IMR-90 (cell line): ENCODE measurements at regions not wholly inside any gene's neighbourhood (a gene's known extent, or its start where the extent isn't known, plus 50 kb on each side); places are given as distances from the start of the nearest gene placed in this dataset.
"Not testable (repeated sequence)": the region's sequence is repeated elsewhere in the genome, so short reads cannot be mapped to it uniquely, and the experiment has no call there.

ENCODE experiments used
- ATAC-seq: fragments of 200-7000 bp; cut with Tn5 transposase; 2 replicates; pipeline ENCODE4 v1.9.1; 2020; ENCODE audit warnings: low read depth, mild to moderate bottlenecking, moderate library complexity
- BruUV-seq: library from RNA; stranded (reverse); fragments of 400-500 nt; replicated peaks from 2 replicates; lab custom pipeline; 2021; lab: Mats Ljungman, UMichigan
- CTCF ChIA-PET: fragments of 300-600 bp; formaldehyde crosslinking; extraction: SDS; loops from one replicate; lab custom pipeline; 2021; ENCODE audit warnings: antibody characterized with exemption; lab: Yijun Ruan, JAX
- POLR2A ChIA-PET: fragments of 300-600 bp; sonication (Branson Sonifier 250); formaldehyde crosslinking; loops from one replicate; lab custom pipeline; 2022; ENCODE audit warnings: antibody characterized with exemption; ENCODE audit not compliant: unreplicated experiment; lab: Charles Lee
- DNase-seq: peaks from one replicate; pipeline ENCODE4 v3.0.0; 2013
- H2AFZ ChIP-seq: replicated peaks from 2 replicates; pipeline ENCODE3; 2013; ENCODE audit warnings: low read length, mild to moderate bottlenecking; ENCODE audit not compliant: poor library complexity
- H2AK5ac ChIP-seq: 2 replicates; pipeline ENCODE4 v1.6.1; 2013; ENCODE audit warnings: low read depth, low read length, inconsistent platforms
- H2AK9ac ChIP-seq: replicated peaks from 2 replicates; pipeline ENCODE3; 2013; ENCODE audit warnings: mild to moderate bottlenecking, low read depth, low read length, moderate library complexity; ENCODE audit not compliant: poor library complexity
- H2BK120ac ChIP-seq: 2 replicates; pipeline ENCODE4 v1.6.1; 2013; ENCODE audit warnings: low read depth, low read length, inconsistent platforms
- H2BK15ac ChIP-seq: 3 replicates; pipeline ENCODE4 v1.6.1; 2013; ENCODE audit warnings: low read depth, low read length, inconsistent platforms
- H2BK20ac ChIP-seq: 2 replicates; pipeline ENCODE4 v1.6.1; 2013; ENCODE audit warnings: low read depth, mild to moderate bottlenecking, inconsistent platforms, low read length, moderate library complexity
- H2BK5ac ChIP-seq: 2 replicates; pipeline ENCODE4 v1.6.1; 2013; ENCODE audit warnings: mild to moderate bottlenecking, low read depth, low read length, inconsistent platforms; ENCODE audit not compliant: poor library complexity, severe bottlenecking
- H3K14ac ChIP-seq: replicated peaks from 2 replicates; pipeline ENCODE4 v1.6.1; 2013; ENCODE audit warnings: low read depth, low read length, inconsistent platforms
- H3K18ac ChIP-seq: 2 replicates; pipeline ENCODE4 v1.6.1; 2013; ENCODE audit warnings: low read depth, low read length, control low read depth
- H3K23ac ChIP-seq: 2 replicates; pipeline ENCODE4 v1.6.1; 2013; ENCODE audit warnings: low read depth, low read length, inconsistent platforms
- H3K27ac ChIP-seq: 2 replicates; pipeline ENCODE4 v1.5.1; 2013; ENCODE audit warnings: mild to moderate bottlenecking, control low read depth, low read length; ENCODE audit not compliant: insufficient read depth
- H3K27me3 ChIP-seq: 2 replicates; pipeline ENCODE4 v1.6.1; 2013; ENCODE audit warnings: low read length; ENCODE audit not compliant: control insufficient read depth, insufficient read depth
- H3K36me3 ChIP-seq: 2 replicates; pipeline ENCODE4 v1.6.1; 2013; ENCODE audit warnings: low read length, mixed read lengths; ENCODE audit not compliant: control insufficient read depth, insufficient read depth
- H3K4ac ChIP-seq: 2 replicates; pipeline ENCODE4 v1.6.1; 2013; ENCODE audit warnings: low read depth, low read length, inconsistent platforms
- H3K4me1 ChIP-seq: 2 replicates; pipeline ENCODE4 v1.6.1; 2013; ENCODE audit warnings: low read length, mixed read lengths; ENCODE audit not compliant: control insufficient read depth, insufficient read depth
- H3K4me2 ChIP-seq: 2 replicates; pipeline ENCODE4 v1.6.1; 2013; ENCODE audit warnings: low read depth, mild to moderate bottlenecking, control low read depth, low read length, moderate library complexity
- H3K4me3 ChIP-seq: 2 replicates; pipeline ENCODE4 v1.5.1; 2013; ENCODE audit warnings: low read depth, mild to moderate bottlenecking, control low read depth, low read length, moderate library complexity; ENCODE audit not compliant: insufficient read depth
- H3K56ac ChIP-seq: 2 replicates; pipeline ENCODE4 v1.6.1; 2013; ENCODE audit warnings: low read length, inconsistent platforms; ENCODE audit not compliant: insufficient read depth; ENCODE audit errors: extremely low read depth
- H3K79me1 ChIP-seq, 2 experiments: 2 replicates each; pipeline ENCODE4 v1.6.1; 2013; ENCODE audit warnings: low read length in 2 of 2, inconsistent platforms in 1 of 2, low read depth in 1 of 2
- H3K9ac ChIP-seq: 2 replicates; pipeline ENCODE4 v1.6.1; 2013; ENCODE audit warnings: low read depth, low read length, control low read depth
- H3K9me1 ChIP-seq: 2 replicates; pipeline ENCODE4 v1.6.1; 2013; ENCODE audit warnings: low read length, inconsistent platforms; ENCODE audit not compliant: insufficient read depth
- H3K9me3 ChIP-seq: 2 replicates; pipeline ENCODE4 v1.6.1; 2013; ENCODE audit warnings: low read length; ENCODE audit not compliant: control insufficient read depth, insufficient read depth
- H4K20me1 ChIP-seq: 2 replicates; pipeline ENCODE4 v1.6.1; 2013; ENCODE audit warnings: low read length, inconsistent platforms; ENCODE audit not compliant: insufficient read depth
- H4K5ac ChIP-seq: 2 replicates; pipeline ENCODE4 v1.6.1; 2013; ENCODE audit warnings: mild to moderate bottlenecking, low read depth, low read length, control low read depth
- H4K8ac ChIP-seq, 2 experiments: 2 replicates each; pipeline ENCODE4 v1.6.1; 2013; ENCODE audit warnings: low read depth in 2 of 2, low read length in 2 of 2, control low read depth in 1 of 2, inconsistent platforms in 1 of 2
- H4K91ac ChIP-seq: 2 replicates; pipeline ENCODE4 v1.6.1; 2013; ENCODE audit warnings: low read depth, low read length, inconsistent platforms; ENCODE audit not compliant: insufficient read depth
- WGBS, 2 experiments: methylation state at CpG; one replicate each; pipeline versions ENCODE4 v1.1.5 to v1.1.7; 2013; ENCODE audit warnings: missing lambda C conversion rate in 2 of 2; ENCODE audit not compliant: insufficient read length in 1 of 2; ENCODE audit errors: extremely low coverage in 2 of 2; 5-methylcytosine and 5-hydroxymethylcytosine counted together
- dilution Hi-C: fragments of 300-500 bp; cut with HindIII; formaldehyde crosslinking; loops from one replicate; pipeline ENCODE4 v1.14.3; 2018; ENCODE audit warnings: low sequenced_read_pairs; ENCODE audit not compliant: unreplicated experiment
- in situ Hi-C: fragments of 300-500 bp; cut with MboI; formaldehyde crosslinking; loops from 3 replicates; pipeline ENCODE4 v1.14.3; 2019; ENCODE audit warnings: low sequenced_read_pairs, inconsistent platforms, mixed read lengths
- intact Hi-C: fragments of 100-400 bp; cut with micrococcal nuclease; formaldehyde crosslinking; loops from 2 replicates; pipeline ENCODE4 v1.10.0; 2022

DNA sequence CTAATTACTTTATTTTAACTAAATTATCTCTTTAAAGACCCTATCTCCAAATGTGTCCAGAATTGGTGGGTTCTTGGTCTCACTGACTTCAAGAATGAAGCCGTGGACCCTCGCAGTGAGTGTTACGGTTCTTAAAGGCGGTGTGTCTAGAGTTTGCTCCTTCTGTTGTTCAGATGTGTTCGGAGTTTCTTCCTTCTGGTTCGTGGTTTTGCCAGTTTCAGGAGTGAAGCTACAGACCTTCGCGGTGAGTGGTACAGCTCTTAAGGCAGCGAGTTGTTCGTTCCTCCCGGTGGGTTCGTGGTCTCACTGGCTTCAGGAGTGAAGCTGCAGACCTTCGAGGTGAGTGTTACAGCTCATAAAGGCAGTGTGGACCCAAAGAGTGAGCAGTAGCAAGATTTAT, 77.5 kb upstream of the RGS1 start:
- H2AK5ac ChIP-seq, H3K27me3 ChIP-seq, H3K4ac ChIP-seq, H3K9ac ChIP-seq, H3K23ac ChIP-seq, H2BK15ac ChIP-seq, CTCF ChIA-PET, H4K8ac ChIP-seq, H3K4me1 ChIP-seq, in situ Hi-C loops, H3K27ac ChIP-seq, H3K79me1 ChIP-seq, ATAC-seq, H3K14ac ChIP-seq, H2AK9ac ChIP-seq, H2BK20ac ChIP-seq, H3K4me3 ChIP-seq, BruUV-seq, DNase-seq, H3K56ac ChIP-seq, H3K36me3 ChIP-seq, H2BK120ac ChIP-seq, H3K18ac ChIP-seq, H4K5ac ChIP-seq, POLR2A ChIA-PET, H2BK5ac ChIP-seq, H3K4me2 ChIP-seq, H3K9me3 ChIP-seq, H4K91ac ChIP-seq, H2AFZ ChIP-seq, intact Hi-C loops, H3K9me1 ChIP-seq, H4K20me1 ChIP-seq: not testable (repeated sequence)
- WGBS, 2 experiments = 100% methylated on average over 12 of the region's 13 CpGs; no CpG with 5 or more reads in 1 of the 2 experiments
- dilution Hi-C loops = loop anchor here (25.0 kb wide), 1 partner anchor 514 kb away; no protein-coding TSS in a partner anchor

DNA sequence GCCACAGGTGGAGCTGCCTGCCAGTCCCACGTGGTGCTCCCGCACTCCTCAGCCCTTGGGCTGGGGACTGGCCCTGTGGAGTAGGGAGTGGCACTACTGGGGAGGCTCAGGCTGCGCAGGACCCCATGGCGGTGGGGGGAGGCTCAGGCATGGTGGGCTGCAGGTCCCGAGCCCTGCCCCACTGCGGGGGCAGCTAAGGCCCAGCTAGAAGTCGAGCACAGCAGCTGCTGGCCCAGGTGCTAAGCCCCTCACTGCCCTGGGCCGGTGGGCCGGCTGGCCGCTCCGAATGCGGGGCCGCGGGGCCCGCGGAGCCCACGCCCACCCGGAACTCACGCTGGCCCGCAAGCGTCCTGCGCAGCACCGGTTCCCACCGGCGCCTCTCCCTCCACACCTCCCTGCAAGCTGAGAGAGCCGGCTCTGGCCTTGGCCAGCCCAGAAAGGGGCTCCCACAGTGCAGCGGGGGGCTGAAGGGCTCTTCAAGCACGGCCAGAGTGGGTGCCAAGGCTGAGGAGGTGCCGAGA, 76.5 kb upstream of the RGS1 start:
- H3K79me1 ChIP-seq, H3K9me3 ChIP-seq, H3K4me2 ChIP-seq, H2AFZ ChIP-seq, H4K91ac ChIP-seq, H3K9ac ChIP-seq, ATAC-seq, H3K4ac ChIP-seq, H4K8ac ChIP-seq, CTCF ChIA-PET, DNase-seq, H4K20me1 ChIP-seq, H2BK15ac ChIP-seq, H2BK120ac ChIP-seq, H3K27me3 ChIP-seq, H3K56ac ChIP-seq, H2AK5ac ChIP-seq, H3K18ac ChIP-seq, H2AK9ac ChIP-seq, H3K9me1 ChIP-seq, BruUV-seq, intact Hi-C loops, H3K4me3 ChIP-seq, H3K36me3 ChIP-seq, POLR2A ChIA-PET, in situ Hi-C loops, H3K27ac ChIP-seq, H4K5ac ChIP-seq, H2BK5ac ChIP-seq, H3K23ac ChIP-seq, H3K14ac ChIP-seq, H3K4me1 ChIP-seq, H2BK20ac ChIP-seq: not testable (repeated sequence)
- dilution Hi-C loops = loop anchor here (25.0 kb wide), 1 partner anchor 513 kb away; no protein-coding TSS in a partner anchor
- 95% methylated on average over 15 of the region's 29 CpGs; no CpG with 5 or more reads in 1 of the 2 experiments for WGBS, 2 experiments
